Activated naive CD8-positive, alpha-beta T cell treated with anti-CD3 and anti-CD28 coated beads, Interleukin-2, amount 10 ng/mL, durations not matched to agents 7 days and 5 days (primary cell): ENCODE measurements at regions not wholly inside any gene's neighbourhood (a gene's known extent, or its start where the extent isn't known, plus 50 kb on each side); places are given as distances from the start of the nearest gene placed in this dataset.

Source experiments
- ATAC-seq: fragments of 150-1000 bp; cut with Tn5 transposase; one replicate; pipeline ENCODE4 v1.10.0; 2021; ENCODE audit warnings: low read depth, moderate library complexity
- POLR2A ChIA-PET: fragments of 350-600 bp; sonication (Branson Sonifier 250); formaldehyde crosslinking; loops from one replicate; lab custom pipeline; 2021; ENCODE audit warnings: antibody characterized with exemption; lab: Charles Lee
- DNase-seq: peaks from one replicate; pipeline ENCODE4 v3.0.0; 2021
- H3K27ac Mint-ChIP-seq: one replicate; pipeline ENCODE4 v1.8.0; 2022; ENCODE audit warnings: mild to moderate bottlenecking, mixed read lengths
- H3K27me3 Mint-ChIP-seq: one replicate; pipeline ENCODE4 v1.8.0; 2022; ENCODE audit warnings: mild to moderate bottlenecking, moderate library complexity, mixed read lengths
- H3K36me3 Mint-ChIP-seq: one replicate; pipeline ENCODE4 v1.8.0; 2021; ENCODE audit warnings: mild to moderate bottlenecking, mixed read lengths
- H3K4me1 Mint-ChIP-seq: one replicate; pipeline ENCODE4 v1.8.0; 2021; ENCODE audit warnings: mixed read lengths
- H3K4me3 Mint-ChIP-seq: one replicate; pipeline ENCODE4 v1.8.0; 2022; ENCODE audit warnings: mild to moderate bottlenecking, moderate library complexity, mixed read lengths
- H3K9me3 Mint-ChIP-seq: one replicate; pipeline ENCODE4 v1.8.0; 2021; ENCODE audit warnings: mixed read lengths

DNA sequence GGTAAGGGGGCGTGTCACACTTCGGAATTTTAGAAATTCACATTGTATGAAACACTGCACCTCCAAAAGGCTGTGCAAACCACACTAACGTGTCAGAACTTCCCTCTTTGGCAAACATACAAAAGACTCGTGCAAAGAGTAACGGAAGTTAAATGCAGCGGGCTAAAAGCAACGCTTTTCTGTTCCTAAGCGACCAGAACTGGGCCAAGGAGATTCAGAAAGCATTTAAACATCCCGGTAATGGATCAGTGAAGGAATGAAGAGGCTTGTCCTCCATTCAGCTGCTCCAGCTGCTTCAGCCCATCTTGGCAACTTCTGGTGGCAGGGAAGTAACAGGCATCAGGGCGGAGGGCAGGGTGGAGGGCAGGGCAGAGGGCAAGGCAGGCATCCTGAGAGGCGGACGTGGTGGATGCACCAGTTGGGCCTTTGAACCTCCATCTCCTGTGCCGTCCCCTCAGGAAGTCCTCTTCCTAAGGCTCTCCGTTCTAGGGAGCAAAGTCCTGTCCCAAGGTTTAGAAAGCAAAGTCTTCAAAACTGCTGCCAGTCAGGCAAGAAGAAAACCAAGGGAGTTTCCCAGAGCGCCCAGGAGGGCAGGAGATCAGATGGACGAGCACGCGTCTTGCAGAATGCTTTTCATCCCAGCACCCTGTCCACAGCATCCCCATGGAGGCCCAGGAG is 230.7 kb downstream of the ZNF516 start:
- DNase-seq, result no peak
- Mint-ChIP-seq H3K4me3 (no peak overlapping the region), H3K4me1 (no peaks in the 10 kb centered on the region), H3K36me3 (no peaks in the 10 kb centered on the region), H3K9me3 (no peaks in the 10 kb centered on the region), H3K27me3 (peaks cover 6% of the 10 kb centered on the region), H3K27ac (no peak overlapping the region)
- POLR2A ChIA-PET, result no interaction called here
- no peak for ATAC-seq

DNA sequence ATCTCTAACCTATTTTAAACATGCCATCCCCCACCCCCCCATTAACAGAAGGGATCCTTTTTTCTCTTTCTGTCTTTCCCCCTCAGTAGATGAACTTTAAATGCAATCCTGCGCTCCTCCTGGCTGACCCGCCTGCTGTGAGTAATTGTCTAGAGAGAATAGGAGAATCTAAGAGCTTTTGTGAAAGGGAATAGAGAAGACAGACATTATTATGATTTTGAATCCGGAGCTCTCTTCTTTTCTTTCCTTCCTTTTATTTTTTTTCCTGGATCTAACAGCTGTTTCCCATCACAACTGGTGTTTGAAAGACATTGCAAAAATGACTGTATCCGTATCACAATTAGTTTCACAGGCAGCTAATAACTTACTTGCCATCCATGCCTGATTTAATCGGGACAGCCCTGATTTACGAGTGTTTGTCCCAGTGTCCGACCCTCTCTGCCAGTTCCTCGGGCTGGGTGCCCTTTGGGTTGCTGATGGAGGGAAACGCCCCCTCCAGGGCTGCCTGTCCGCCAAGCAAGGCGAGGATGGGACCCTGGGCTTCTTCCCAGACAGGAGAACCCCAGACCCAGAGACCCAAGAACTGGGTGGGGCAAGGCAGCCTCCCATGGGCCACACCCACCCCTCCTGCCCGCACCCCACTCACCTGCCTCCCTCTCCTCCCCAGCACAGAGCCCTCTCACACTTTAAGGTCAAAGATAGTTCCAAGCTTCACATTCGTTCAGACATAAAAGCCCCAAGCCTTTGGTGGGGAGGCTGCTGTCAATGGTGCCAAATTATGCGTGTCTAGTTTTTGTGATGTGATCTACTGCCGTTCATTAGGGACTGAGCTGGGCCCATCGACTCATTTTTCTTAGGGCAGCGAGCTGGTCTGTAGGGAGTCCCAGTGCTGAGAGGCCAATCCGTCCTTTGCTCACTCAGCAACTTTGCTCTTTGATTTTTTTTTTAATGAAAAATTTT is 231.7 kb downstream of the ZNF516 start:
- Mint-ChIP-seq H3K27ac (no peak overlapping the region), H3K4me1 (no peaks in the 10 kb centered on the region), H3K9me3 (no peaks in the 10 kb centered on the region), H3K36me3 (no peaks in the 10 kb centered on the region), H3K27me3 (peaks cover 6% of the 10 kb centered on the region), H3K4me3 (no peak overlapping the region)
- DNase-seq (no peak), ATAC-seq (no peak)
- POLR2A ChIA-PET, result no interaction called here

DNA sequence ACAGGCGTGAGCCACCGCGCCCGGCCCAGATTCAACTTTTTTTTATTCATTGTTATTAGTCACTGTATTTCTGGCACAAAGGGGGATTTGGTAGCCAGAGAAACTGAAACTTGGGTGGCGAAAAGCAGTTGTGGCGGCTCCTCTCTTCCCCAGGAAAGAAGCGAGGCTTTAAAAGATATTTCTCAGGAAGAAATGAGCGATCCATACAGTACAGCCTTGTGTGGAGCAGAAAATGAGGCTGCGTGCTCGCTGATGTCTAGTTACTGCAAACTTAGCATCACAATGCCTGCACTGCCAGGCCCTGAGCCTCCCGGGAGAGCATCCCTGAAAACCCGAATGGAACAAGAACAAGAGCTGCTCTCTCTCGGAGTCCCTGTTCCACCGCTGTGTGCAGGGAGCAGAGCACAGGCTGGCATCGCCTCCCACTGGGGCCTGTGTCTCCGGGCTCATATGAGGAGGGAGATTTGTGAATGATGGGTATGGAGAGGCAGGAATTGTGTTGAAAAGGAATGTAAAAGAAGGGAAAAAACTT is 234.0 kb downstream of the ZNF516 start:
- H3K9me3 Mint-ChIP-seq, result no peaks in the 10 kb centered on the region
- ATAC-seq, result no peak
- no peaks in the 10 kb centered on the region for H3K4me1 Mint-ChIP-seq
- POLR2A ChIA-PET, result no interaction called here
- peaks cover 6% of the 10 kb centered on the region for H3K27me3 Mint-ChIP-seq
- no peak for DNase-seq
- H3K36me3 Mint-ChIP-seq, result no peaks in the 10 kb centered on the region
- no peak overlapping the region for H3K27ac Mint-ChIP-seq
- no peak overlapping the region for H3K4me3 Mint-ChIP-seq

DNA sequence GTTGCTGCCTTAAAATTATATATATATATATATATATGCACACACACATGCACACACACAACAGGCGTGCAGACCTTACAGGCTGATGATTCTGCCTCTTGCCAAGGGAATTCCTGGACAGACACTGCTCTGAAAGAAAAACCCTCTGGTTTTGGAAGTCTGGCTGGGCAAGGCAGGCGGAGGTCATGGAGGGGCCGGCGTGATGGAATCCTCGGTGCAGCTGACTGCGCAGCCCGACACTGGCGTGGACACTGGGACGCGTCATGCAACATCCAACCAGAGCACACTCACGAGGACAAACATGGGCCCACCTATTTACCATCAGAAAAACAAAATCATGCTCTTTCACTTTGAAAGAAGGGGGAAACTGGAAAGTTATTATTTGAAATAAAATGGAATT is 235.3 kb downstream of the ZNF516 start:
- POLR2A ChIA-PET, result no interaction called here
- no peak for DNase-seq
- H3K4me3 Mint-ChIP-seq, result no peak overlapping the region
- no peaks in the 10 kb centered on the region for H3K36me3 Mint-ChIP-seq
- H3K27me3 Mint-ChIP-seq, result peaks cover 6% of the 10 kb centered on the region
- no peaks in the 10 kb centered on the region for H3K9me3 Mint-ChIP-seq
- H3K27ac Mint-ChIP-seq, result no peak overlapping the region
- H3K4me1 Mint-ChIP-seq, result no peaks in the 10 kb centered on the region
- ATAC-seq, result no peak

DNA sequence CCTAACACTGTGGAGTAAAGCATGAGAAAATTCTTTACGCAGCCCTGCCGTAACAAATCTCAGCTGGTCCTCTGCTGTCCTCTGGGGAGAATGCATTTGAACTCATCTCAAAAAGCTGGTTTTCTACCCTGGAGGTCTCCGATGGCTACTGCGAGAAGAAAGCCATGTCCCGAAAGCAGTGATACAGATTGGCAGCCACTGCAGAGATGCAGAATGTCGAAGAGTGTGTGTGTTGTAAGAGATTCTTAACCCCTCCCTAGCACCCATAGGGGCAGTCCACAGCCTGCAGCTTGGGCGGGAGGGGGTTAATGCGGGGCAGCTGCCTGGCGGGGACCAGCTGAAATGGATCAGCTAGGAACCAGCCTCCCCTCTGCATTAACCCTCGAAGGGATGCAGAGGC is 235.9 kb downstream of the ZNF516 start:
- peaks cover 8% of the 10 kb centered on the region for H3K27me3 Mint-ChIP-seq
- H3K36me3 Mint-ChIP-seq, result no peaks in the 10 kb centered on the region
- H3K9me3 Mint-ChIP-seq, result no peaks in the 10 kb centered on the region
- H3K4me3 Mint-ChIP-seq, result no peak overlapping the region
- H3K27ac Mint-ChIP-seq, result no peak overlapping the region
- ATAC-seq (no peak), DNase-seq (no peak)
- POLR2A ChIA-PET, result no interaction called here
- no peaks in the 10 kb centered on the region for H3K4me1 Mint-ChIP-seq

DNA sequence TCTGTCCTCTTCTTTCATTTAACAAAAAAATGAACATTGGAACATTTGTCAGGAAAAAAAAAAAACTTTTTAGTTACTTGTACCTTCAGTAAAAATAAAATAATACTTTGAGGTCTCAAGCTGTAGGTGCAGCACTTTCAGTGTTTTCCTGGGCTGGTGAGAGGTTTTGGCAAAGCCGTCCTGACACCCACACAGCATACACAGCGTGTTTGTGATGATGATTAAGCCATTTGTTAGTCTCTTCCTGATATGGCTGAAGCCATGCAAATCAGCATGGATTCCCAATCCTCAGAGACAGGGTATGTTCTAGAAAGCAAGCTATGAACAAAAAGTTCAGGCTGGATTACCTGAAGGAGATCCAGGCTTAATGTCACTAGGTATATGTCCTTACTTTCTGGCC is 236.8 kb downstream of the ZNF516 start:
- H3K27ac Mint-ChIP-seq, result no peak overlapping the region

DNA sequence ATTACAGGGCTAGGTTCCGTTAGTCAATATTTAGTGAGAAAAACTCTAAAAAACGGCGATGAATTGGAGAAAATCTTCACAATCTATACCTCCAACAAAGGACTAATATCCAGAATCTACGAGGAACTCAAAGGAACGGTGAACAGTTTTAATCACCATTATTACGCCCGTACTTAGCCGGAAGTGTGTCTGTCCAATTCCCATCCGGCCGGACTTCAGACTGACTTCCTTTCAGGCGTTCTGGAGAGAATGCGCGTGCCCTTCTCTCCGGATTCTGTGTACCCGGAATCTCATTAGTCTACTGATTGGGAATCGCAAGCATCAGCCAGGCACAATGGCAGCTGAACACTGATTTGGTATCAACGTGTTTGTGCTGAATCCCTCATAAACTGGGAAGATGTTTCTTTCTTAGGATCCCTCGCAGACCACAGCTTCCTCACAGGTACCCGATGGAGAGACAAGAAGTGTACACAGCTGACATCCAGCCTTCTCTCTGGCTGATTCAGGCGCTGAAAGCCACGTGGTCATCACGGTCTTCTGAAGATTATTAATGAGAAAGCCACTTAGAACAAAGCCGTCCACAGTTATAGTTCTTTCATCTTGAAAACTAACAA is 239.9 kb downstream of the ZNF516 start:
- ATAC-seq (no peak), DNase-seq (no peak)
- Mint-ChIP-seq H3K4me1 (no peaks in the 10 kb centered on the region), H3K9me3 (no peaks in the 10 kb centered on the region), H3K27me3 (peaks cover 2% of the 10 kb centered on the region), H3K27ac (no peak overlapping the region), H3K4me3 (no peak overlapping the region), H3K36me3 (no peaks in the 10 kb centered on the region)
- POLR2A ChIA-PET, result no interaction called here

More for the DNA sequence above, 236.8 kb downstream of the ZNF516 start:
- Mint-ChIP-seq H3K9me3 (no peaks in the 10 kb centered on the region), H3K27me3 (peaks cover 8% of the 10 kb centered on the region), H3K4me3 (no peak overlapping the region), H3K4me1 (no peaks in the 10 kb centered on the region), H3K36me3 (no peaks in the 10 kb centered on the region)
- POLR2A ChIA-PET, result no interaction called here
- DNase-seq (no peak), ATAC-seq (no peak)

DNA sequence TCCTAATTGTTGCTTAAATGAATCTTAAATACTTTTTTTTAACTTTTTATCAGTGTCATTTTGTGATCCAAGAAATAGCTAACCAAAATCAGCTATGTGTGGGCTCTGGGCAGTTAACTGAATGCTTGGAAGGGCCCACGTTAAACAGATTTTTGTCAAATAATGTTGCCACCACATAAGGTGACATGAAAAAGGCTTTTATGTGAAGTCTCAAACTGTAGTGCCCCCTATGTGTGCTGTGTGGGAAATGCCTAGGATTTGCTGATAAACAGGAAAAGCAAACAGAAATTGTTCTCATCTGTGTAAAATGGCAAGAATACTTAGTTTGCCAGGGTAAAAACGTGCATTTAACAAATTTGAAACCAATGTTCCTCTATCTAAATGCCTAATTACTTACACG is 242.2 kb downstream of the ZNF516 start:
- DNase-seq, result no peak
- POLR2A ChIA-PET, result no interaction called here
- Mint-ChIP-seq H3K4me3 (no peak overlapping the region), H3K4me1 (no peaks in the 10 kb centered on the region), H3K36me3 (no peaks in the 10 kb centered on the region), H3K27me3 (peaks cover 2% of the 10 kb centered on the region), H3K27ac (no peak overlapping the region), H3K9me3 (no peaks in the 10 kb centered on the region)
- no peak for ATAC-seq

DNA sequence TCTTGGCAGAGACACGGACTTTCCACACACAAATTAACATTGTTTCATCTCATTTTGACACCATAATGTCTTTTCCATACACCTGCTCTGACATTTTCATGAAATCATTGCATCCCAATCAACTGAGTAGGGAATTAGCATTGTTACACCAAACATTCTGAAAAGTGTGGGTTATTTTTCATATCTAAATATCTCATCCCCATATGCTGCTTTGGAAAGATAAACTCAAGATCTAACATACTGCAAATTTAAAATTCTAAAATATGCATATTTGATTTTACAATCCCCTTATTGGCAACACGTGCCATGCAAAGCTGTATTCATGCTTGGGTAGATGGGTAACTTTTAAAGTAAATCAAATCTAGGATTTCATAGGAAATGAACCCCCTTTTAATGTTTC is 242.9 kb downstream of the ZNF516 start:
- DNase-seq (no peak), ATAC-seq (no peak)
- no peaks in the 10 kb centered on the region for H3K36me3 Mint-ChIP-seq
- peaks cover 2% of the 10 kb centered on the region for H3K27me3 Mint-ChIP-seq
- H3K4me3 Mint-ChIP-seq, result no peak overlapping the region
- no peaks in the 10 kb centered on the region for H3K9me3 Mint-ChIP-seq
- POLR2A ChIA-PET, result no interaction called here
- H3K4me1 Mint-ChIP-seq, result no peaks in the 10 kb centered on the region
- no peak overlapping the region for H3K27ac Mint-ChIP-seq

DNA sequence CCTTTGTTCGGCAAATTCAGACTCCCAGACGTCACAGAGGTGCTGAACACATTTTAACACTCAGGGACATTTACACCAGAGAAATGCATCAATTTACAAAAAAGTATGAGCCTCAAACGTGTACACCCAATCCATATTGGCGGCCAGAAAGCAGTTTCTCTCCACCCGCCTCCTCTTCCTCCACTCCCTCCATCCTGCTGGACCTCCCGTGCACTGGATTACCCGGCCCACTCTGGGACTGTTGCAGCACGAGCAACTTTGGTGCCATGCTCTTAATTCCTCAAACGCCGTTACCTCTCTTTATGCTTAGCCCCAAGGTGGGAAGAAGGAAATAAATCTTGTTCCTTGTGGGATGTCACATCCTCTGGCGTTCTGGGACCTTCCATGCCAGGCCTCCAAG is 243.4 kb downstream of the ZNF516 start:
- no peak for ATAC-seq
- H3K4me1 Mint-ChIP-seq, result no peaks in the 10 kb centered on the region
- H3K4me3 Mint-ChIP-seq, result no peak overlapping the region
- no peaks in the 10 kb centered on the region for H3K36me3 Mint-ChIP-seq
- no peaks in the 10 kb centered on the region for H3K9me3 Mint-ChIP-seq
- POLR2A ChIA-PET, result no interaction called here
- DNase-seq, result no peak
- H3K27me3 Mint-ChIP-seq, result peaks cover 3% of the 10 kb centered on the region
- H3K27ac Mint-ChIP-seq, result no peak overlapping the region

DNA sequence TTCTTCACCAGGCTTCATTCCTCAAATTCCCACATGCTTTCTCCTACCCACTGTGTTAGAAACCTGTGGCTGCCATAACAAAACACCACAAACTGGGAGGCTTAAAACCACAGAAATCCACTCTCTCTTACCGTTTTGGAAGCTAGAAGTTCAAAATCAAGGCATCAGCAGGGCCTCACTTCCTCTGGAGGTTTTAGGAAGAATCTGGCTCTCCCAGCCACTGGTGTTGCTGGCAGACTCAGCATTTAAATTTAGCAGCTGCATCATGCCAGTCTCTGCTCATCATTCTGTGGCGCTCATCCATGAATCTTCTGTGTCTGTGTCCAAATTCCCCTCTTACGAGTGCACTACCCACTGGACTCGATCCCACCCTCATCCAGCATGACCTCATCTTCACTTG is 248.5 kb downstream of the ZNF516 start:
- DNase-seq, result no peak
- Mint-ChIP-seq H3K9me3 (no peaks in the 10 kb centered on the region), H3K4me3 (no peak overlapping the region), H3K4me1 (no peaks in the 10 kb centered on the region), H3K27me3 (peaks cover 4% of the 10 kb centered on the region), H3K36me3 (no peaks in the 10 kb centered on the region), H3K27ac (no peak overlapping the region)
- POLR2A ChIA-PET, result no interaction called here
- no peak for ATAC-seq

DNA sequence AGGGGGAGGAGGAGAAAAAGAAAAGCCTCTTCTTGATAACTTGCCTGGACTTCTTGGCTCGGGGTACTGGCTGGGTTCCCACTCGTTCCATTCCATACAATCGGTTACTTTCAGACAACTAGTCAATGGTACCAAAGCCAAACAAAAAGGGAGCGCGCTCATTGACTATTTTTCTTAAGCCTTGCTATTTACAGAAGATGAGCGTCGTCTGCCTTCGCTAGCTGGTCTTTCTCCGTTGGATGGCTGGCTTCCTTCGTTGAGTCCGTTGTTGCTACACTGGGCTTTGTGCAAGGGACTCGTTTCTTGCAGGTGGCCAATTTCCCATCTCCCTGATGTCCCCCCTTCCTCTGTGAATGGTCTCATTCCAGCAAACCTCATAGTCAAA is 260.4 kb downstream of the ZNF516 start:
- Mint-ChIP-seq H3K4me3 (no peak overlapping the region), H3K27ac (no peak overlapping the region), H3K9me3 (peaks cover 6% of the 10 kb centered on the region), H3K36me3 (no peaks in the 10 kb centered on the region), H3K27me3 (peaks cover 2% of the 10 kb centered on the region), H3K4me1 (no peaks in the 10 kb centered on the region)
- no peak for DNase-seq
- ATAC-seq, result no peak
- POLR2A ChIA-PET, result no interaction called here

DNA sequence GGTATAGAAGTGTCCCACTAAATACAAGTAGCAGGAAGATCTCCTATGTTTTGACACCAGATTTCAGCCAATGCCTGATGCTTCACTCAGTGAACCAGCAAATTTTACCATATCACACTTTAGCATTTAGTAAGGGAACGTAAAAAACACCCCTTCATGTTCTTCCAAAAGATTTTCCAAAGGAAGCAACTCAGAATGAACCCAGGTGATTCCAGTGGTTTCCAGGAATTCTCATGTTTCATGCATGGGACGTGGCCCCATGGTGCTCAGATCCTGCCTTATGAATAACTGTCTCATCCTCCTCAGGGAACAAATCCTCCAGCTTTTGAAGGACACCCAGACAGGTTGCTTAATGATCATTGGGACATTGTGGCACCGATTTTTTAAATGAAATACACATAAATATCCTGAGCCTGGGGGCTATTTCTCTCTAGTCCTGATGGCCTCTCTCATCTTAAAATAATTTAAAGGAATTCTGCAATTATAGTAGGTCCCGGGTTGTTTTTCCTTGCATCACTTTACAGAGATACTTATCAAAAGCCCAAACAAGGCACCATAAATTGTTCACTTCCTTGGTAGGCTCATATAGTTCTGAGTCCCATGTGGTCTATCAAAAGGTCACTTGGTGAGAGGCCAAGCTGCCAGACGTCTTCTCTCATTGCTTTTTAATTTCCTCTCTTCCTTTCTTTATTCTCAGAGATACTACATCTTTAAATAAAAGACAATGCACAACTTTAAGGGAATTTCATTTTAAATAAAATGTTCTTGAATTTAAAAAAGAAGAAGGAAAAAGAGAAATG is 261.0 kb downstream of the ZNF516 start:
- ATAC-seq, result no peak
- DNase-seq, result no peak
- Mint-ChIP-seq H3K9me3 (peaks cover 2% of the 10 kb centered on the region), H3K4me3 (no peak overlapping the region), H3K36me3 (no peaks in the 10 kb centered on the region), H3K27ac (no peak overlapping the region), H3K4me1 (no peaks in the 10 kb centered on the region), H3K27me3 (peaks cover 2% of the 10 kb centered on the region)
- POLR2A ChIA-PET, result no interaction called here
